ENCODE measurements at regions not wholly inside any gene's neighbourhood (a gene's known extent, or its start where the extent isn't known, plus 50 kb on each side); places are given as distances from the start of the nearest gene placed in this dataset.
"Not testable (repeated sequence)": the region's sequence is repeated elsewhere in the genome, so short reads cannot be mapped to it uniquely, and the experiment has no call there.

GRCh38 chr10:46215426-46215825 lies 71.4 kb upstream of the ANTXRL start:
- H3K9me3 Mint-ChIP-seq, result no peaks in the 10 kb centered on the region
- POLR2A ChIA-PET, result no interaction called here
- no peak for ATAC-seq
- no peaks in the 10 kb centered on the region for H3K27me3 Mint-ChIP-seq
- peaks cover 5 to 31% (median 23%) of the 10 kb centered on the region in 4 donors for H3K4me1 Mint-ChIP-seq
- peaks cover 0 to 43% (median 20%) of the 10 kb centered on the region in 3 donors for H3K36me3 Mint-ChIP-seq
- DNase-seq, result no peak
- H3K4me3 Mint-ChIP-seq, result no peak overlapping the region
- H3K27ac Mint-ChIP-seq, result peak overlapping the region in 5 of 10 donors; percentile 15 to 80 (median 48)

GRCh38 chr10:46216003-46216634 lies 70.7 kb upstream of the ANTXRL start:
- H3K27me3 Mint-ChIP-seq, result no peaks in the 10 kb centered on the region
- ATAC-seq (no peak), DNase-seq (no peak)
- no peaks in the 10 kb centered on the region for H3K9me3 Mint-ChIP-seq
- peaks cover 0 to 45% (median 20%) of the 10 kb centered on the region in 3 donors for H3K36me3 Mint-ChIP-seq
- POLR2A ChIA-PET, result no interaction called here
- no peak overlapping the region for H3K4me3 Mint-ChIP-seq
- H3K4me1 Mint-ChIP-seq, result peaks cover 5 to 31% (median 26%) of the 10 kb centered on the region in 4 donors
- peak overlapping the region in 6 of 10 donors; percentile 30 to 86 (median 68) for H3K27ac Mint-ChIP-seq

DNA sequence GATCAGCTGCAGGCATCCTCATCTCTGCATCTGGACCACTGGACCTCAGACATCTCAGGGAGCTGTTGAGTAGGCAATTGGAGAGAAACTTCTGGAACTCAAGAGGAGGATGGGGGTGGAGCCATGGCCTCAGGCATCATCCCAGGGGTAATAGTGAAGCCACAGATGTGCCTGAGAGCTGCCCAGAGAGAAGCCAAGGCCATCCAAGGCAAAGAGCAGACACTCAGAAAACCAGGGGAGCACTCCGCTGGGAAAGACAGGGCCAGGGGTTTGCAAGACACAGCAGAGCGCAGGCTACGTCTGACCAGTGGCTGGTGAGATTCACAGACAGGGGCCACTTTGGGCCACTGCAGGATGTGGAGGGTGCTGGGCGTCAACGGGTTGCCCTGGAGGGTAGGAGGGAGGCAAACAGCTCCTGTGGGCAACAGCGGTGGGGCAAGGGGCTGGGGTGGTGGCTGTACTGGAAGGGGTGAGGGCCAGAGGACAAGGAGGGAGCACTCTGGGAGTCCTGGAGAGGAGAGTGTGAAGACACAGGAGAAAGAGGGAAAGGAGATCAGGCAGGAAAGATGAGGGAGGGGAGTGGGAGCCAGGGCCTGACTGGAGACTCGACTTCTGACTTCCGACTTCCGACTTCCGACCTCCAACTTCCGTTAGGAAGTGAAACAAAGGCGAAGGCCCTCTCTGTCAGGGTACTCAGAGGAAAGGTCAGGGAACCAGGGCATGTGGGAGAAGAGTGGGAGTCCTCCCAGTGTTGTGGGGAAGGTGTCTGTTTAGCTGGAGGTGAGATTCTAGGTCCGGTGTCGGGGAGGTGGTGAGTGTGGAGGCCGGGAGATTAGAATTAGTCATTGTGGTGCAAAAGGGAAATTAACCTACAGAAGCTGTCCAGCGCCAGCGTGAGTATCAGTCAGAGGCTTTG lies 69.7 kb upstream of the ANTXRL start:
- H3K27me3 Mint-ChIP-seq, result no peaks in the 10 kb centered on the region
- POLR2A ChIA-PET, result no interaction called here
- H3K36me3 Mint-ChIP-seq, result peaks cover 0 to 52% (median 20%) of the 10 kb centered on the region in 3 donors
- H3K27ac Mint-ChIP-seq, result peak overlapping the region in 6 of 10 donors; percentile 3 to 88 (median 76)
- peaks cover 5 to 37% (median 30%) of the 10 kb centered on the region in 4 donors for H3K4me1 Mint-ChIP-seq
- no peak for DNase-seq
- H3K4me3 Mint-ChIP-seq, result no peak overlapping the region
- no peaks in the 10 kb centered on the region for H3K9me3 Mint-ChIP-seq
- ATAC-seq, result no peak

- peaks cover 0 to 59% (median 20%) of the 10 kb centered on the region in 3 donors for H3K36me3 Mint-ChIP-seq
- no peaks in the 10 kb centered on the region for H3K9me3 Mint-ChIP-seq
- H3K27me3 Mint-ChIP-seq, result no peaks in the 10 kb centered on the region
- ATAC-seq (no peak), DNase-seq (no peak)
- peaks cover 5 to 45% (median 34%) of the 10 kb centered on the region in 4 donors for H3K4me1 Mint-ChIP-seq
- peak overlapping the region in 9 of 10 donors; percentile 21 to 92 (median 73) for H3K27ac Mint-ChIP-seq
- no peak overlapping the region for H3K4me3 Mint-ChIP-seq
- POLR2A ChIA-PET, result no interaction called here
Observed at GRCh38 chr10:46217752-46218453, 68.9 kb upstream of the ANTXRL start.

DNA sequence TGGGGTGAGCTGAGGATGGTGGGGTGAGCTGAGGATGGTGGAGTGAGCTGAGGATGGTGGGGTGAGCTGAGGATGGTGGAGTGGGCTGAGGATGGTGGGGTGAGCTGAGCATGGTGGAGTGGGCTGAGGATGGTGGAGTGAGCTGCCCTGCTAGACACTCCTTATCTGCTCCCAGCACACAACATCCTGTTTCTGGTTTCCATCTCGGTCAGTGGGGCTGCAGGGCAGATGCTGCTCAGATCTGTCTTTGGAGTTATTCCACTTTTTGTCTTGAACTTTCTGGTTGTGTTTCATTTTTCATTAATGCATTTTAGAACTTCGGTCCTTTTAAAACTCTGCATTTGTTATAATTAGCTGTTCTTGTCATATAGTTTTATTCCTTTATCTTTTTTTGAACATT lies 67.9 kb upstream of the ANTXRL start:
- H3K27ac Mint-ChIP-seq, result peak overlapping the region in 8 of 10 donors; percentile 26 to 92 (median 78)
- H3K27me3 Mint-ChIP-seq, result no peaks in the 10 kb centered on the region
- peaks cover 0 to 62% (median 20%) of the 10 kb centered on the region in 3 donors for H3K36me3 Mint-ChIP-seq
- peaks cover 5 to 47% (median 37%) of the 10 kb centered on the region in 4 donors for H3K4me1 Mint-ChIP-seq
- no peak for DNase-seq
- H3K4me3 Mint-ChIP-seq, result no peak overlapping the region
- H3K9me3 Mint-ChIP-seq, result no peaks in the 10 kb centered on the region
- POLR2A ChIA-PET, result no interaction called here
- no peak for ATAC-seq

DNA sequence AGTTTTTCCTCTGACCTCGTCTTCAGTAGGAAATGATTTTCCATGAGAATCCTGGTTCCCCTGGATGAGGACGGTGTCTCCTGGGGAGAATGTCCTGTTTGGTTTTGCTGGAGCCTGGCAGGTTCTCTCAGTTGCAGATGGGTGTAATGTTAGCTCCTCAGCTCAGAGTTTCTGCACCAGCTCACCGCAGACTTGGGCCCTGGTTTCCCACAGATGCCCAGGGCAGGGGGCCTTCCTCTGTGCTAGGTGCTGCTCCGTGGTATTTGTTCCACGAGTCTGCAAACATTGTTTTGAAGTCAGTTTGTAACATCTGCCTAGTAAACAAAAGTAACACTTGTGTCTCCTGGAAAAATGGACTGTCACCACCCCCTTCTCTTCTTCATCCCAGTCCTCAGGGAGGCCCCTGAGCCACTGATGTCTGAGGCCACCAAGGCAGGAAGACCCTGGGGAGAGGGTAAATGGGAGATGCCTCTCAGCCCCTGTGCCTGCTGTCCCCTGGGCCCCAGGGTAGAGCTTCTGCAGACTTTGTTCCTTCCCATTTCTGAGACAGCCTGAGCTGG lies 67.3 kb upstream of the ANTXRL start:
- DNase-seq, POLR2A ChIA-PET, H3K4me3 Mint-ChIP-seq, ATAC-seq, H3K9me3 Mint-ChIP-seq, H3K27me3 Mint-ChIP-seq: not testable (repeated sequence)
- Mint-ChIP-seq H3K4me1 (peaks cover 5 to 50% (median 39%) of the 10 kb centered on the region in 4 donors), H3K27ac (peak overlapping the region; percentile 23 to 92 (median 72)), H3K36me3 (peaks cover 0 to 67% (median 20%) of the 10 kb centered on the region in 3 donors)

- H3K4me1 Mint-ChIP-seq, result peaks cover 5 to 56% (median 40%) of the 10 kb centered on the region in 4 donors
- DNase-seq, result no peak
- no peaks in the 10 kb centered on the region for H3K27me3 Mint-ChIP-seq
- no peaks in the 10 kb centered on the region for H3K9me3 Mint-ChIP-seq
- ATAC-seq, result no peak
- no peak overlapping the region for H3K4me3 Mint-ChIP-seq
- POLR2A ChIA-PET, result no interaction called here
- H3K27ac Mint-ChIP-seq, result peak overlapping the region in 8 of 10 donors; percentile 23 to 92 (median 74)
- H3K36me3 Mint-ChIP-seq, result peaks cover 0 to 70% (median 20%) of the 10 kb centered on the region in 3 donors
Observed at GRCh38 chr10:46220187-46220586, 66.6 kb upstream of the ANTXRL start.

DNA sequence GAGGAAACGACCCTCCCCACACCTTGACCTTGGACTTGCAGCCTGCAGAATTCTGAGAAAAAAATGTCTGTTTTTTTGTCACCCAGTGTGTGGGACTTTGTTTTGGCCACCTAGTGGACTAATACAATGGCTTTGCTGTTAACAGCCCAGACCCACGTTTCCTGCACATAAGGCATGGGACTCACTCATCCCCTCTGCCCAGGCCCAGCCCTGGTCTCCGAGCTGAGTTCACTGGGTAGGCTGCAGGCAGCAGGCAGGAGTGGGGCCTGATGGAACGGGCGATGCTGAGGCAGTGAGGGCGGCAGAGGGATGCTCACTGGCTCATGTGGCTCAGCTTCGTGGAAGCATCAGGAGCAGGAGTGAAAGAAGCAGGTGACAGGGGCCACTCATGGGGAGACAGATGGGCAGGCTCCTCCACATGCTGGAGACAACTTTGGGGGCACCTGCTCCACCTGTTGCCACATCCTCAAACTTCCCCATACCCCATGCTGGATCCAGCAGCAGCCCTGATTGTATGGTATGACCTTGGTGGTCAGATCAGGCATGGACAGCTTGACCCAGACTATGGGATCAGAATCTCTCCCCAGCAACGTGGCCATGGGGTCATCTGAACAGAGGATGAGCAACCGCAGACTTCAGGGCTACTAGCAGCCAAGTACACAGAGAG lies 65.8 kb upstream of the ANTXRL start:
- peaks cover 0 to 69% (median 17%) of the 10 kb centered on the region in 3 donors for H3K36me3 Mint-ChIP-seq
- POLR2A ChIA-PET, result no interaction called here
- ATAC-seq (no peak), DNase-seq (peak in 1 of 10 donors; percentile 60)
- H3K27ac Mint-ChIP-seq, result peak overlapping the region in 9 of 10 donors; percentile 7 to 61 (median 37)
- peak overlapping the region in 1 of 10 donors; percentile 24 for H3K4me3 Mint-ChIP-seq
- H3K27me3 Mint-ChIP-seq, result no peaks in the 10 kb centered on the region
- peaks cover 7 to 49% (median 38%) of the 10 kb centered on the region in 4 donors for H3K4me1 Mint-ChIP-seq
- H3K9me3 Mint-ChIP-seq, result no peaks in the 10 kb centered on the region

DNA sequence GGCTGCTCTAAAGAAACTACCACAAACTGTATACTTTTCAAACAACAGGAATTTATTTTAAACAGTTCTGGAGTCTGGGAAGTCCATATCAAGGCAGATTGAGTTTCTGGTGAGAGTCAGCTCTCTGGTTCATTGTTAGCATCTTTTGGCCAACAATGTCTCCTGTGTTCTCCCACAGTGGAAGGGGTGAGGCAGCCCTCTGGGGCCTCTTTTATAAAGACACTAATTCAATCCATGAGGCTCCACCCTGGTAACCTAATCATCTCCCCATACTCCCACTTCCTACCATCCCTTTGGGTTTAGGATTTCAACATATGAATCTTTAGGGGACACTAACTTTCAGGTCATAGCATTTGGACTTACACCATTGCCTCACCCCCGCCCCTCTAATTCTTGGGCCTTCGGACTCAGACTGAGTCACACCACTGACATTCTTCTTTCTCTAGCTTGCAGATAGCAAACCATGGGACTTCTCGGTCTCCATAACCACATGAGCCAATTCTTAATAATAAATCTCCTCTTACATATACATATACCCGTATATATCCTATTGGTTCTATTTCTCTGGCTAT lies 64.3 kb upstream of the ANTXRL start:
- H3K36me3 Mint-ChIP-seq, result peaks cover 0 to 55% (median 8%) of the 10 kb centered on the region in 3 donors
- POLR2A ChIA-PET, result no interaction called here

DNA sequence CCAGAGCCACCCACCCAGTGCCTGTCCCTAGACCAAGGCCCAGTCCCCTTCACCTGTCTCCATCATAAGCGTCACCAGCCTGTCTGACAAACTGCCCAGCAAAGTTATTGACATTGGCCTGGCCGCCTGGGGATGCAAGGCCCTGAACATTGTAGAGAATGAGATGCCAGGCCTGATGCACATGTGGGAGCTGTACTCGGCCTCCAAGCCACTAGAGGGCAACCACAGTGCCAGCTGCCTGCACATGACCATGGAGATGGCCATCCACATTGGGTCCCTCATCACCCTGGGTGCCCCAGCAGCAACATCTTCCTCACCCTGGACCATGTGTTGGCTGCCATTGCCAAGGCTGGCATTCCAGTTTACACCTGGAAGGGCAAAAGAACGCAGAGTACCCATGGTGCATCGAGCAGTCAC lies 63.7 kb upstream of the ANTXRL start:
- H3K4me3 Mint-ChIP-seq, result no peak overlapping the region
- POLR2A ChIA-PET, result no interaction called here
- peaks cover 5 to 43% (median 28%) of the 10 kb centered on the region in 4 donors for H3K4me1 Mint-ChIP-seq
- peaks cover 0 to 51% (median 6%) of the 10 kb centered on the region in 3 donors for H3K36me3 Mint-ChIP-seq
- no peaks in the 10 kb centered on the region for H3K9me3 Mint-ChIP-seq
- H3K27ac Mint-ChIP-seq, result peak overlapping the region in 3 of 10 donors; percentile 44 to 89 (median 71)
- DNase-seq, result no peak
- no peak for ATAC-seq
- H3K27me3 Mint-ChIP-seq, result no peaks in the 10 kb centered on the region

More for the DNA sequence above, 64.3 kb upstream of the ANTXRL start:
- DNase-seq (no peak), ATAC-seq (no peak)
- Mint-ChIP-seq H3K27me3 (no peaks in the 10 kb centered on the region), H3K4me3 (no peak overlapping the region), H3K4me1 (peaks cover 7 to 47% (median 29%) of the 10 kb centered on the region in 4 donors), H3K9me3 (no peaks in the 10 kb centered on the region), H3K27ac (peak overlapping the region in 8 of 10 donors; percentile 7 to 89 (median 42))

DNA sequence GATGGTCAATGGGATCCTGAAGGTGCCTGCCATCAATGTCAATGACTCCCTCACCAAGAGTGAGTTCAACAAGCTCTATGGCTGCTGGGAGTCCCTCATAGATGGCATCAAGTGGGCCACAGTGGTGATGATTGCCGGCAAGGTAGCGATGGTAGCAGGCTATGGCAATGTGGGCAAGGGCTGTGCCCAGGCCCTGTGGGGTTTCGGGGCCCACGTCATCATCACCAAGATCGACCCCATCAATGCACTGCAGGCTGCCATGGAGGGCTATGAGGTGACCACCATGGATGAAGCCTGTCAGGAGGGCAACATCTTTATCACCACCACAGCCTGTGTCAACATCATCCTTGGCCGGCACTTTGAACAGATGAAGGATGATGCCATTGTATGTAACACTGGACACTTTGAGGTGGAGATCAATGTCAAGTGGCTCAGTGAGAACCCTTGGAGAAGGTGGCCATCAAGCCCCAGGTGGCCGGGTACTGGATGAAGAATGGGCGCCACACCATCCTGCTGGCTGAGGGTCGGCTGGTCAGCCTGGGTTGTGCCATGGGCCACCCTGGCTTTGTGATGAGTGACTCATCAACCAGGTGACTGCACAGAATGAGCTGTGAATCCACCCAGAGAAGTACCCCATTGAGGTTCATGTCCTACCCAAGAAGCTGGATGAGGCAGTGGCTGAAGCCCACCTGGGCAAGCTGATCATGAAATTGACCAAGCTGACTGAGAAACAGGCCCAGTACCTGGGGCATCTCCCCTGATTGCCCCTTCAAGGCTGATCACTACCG lies 63.0 kb upstream of the ANTXRL start:
- ATAC-seq (no peak), DNase-seq (peak in 1 of 10 donors; percentile 0)
- Mint-ChIP-seq H3K4me1 (peaks cover 6 to 40% (median 26%) of the 10 kb centered on the region in 4 donors), H3K36me3 (peaks cover 0 to 48% (median 5%) of the 10 kb centered on the region in 3 donors), H3K27me3 (no peaks in the 10 kb centered on the region), H3K4me3 (no peak overlapping the region), H3K27ac (peak overlapping the region in 2 of 10 donors; percentile 17 to 24), H3K9me3 (no peaks in the 10 kb centered on the region)
- POLR2A ChIA-PET, result no interaction called here

All from naive thymus-derived CD8-positive, alpha-beta T cell (primary cell).